MM.1S (cell line): ENCODE measurements at regions not wholly inside any gene's neighbourhood (a gene's known extent, or its start where the extent isn't known, plus 50 kb on each side); places are given as distances from the start of the nearest gene placed in this dataset.

Experiments
- DNase-seq: peaks from one replicate; pipeline ENCODE4 v3.0.0-alpha.2; 2015
- H2AFZ ChIP-seq: fragments of 300-600 bp; sonication (generic); 2 replicates; pipeline ENCODE4 v1.6.0; 2016; ENCODE audit warnings: antibody characterized with exemption, low read length
- H3F3A ChIP-seq: fragments of 300-600 bp; sonication (generic); 2 replicates; pipeline ENCODE4 v1.6.1; 2016; ENCODE audit warnings: mild to moderate bottlenecking, antibody characterized with exemption, low read length, moderate library complexity, mixed read lengths; ENCODE audit not compliant: insufficient read depth
- H3K27ac ChIP-seq: fragments of 300-600 bp; sonication (generic); 2 replicates; pipeline ENCODE4 v1.5.1; 2016; ENCODE audit warnings: mild to moderate bottlenecking, low read length
- H3K27me3 ChIP-seq: fragments of 300-600 bp; sonication (generic); replicated peaks from 2 replicates; pipeline ENCODE4 v1.6.0; 2016; ENCODE audit warnings: low read length; ENCODE audit not compliant: insufficient read depth
- H3K36me3 ChIP-seq: fragments of 300-600 bp; sonication (generic); replicated peaks from 2 replicates; pipeline ENCODE4 v1.6.1; 2016; ENCODE audit warnings: mild to moderate bottlenecking, low read length, mixed read lengths; ENCODE audit not compliant: insufficient read depth
- H3K4me1 ChIP-seq: fragments of 300-600 bp; sonication (generic); 2 replicates; pipeline ENCODE4 v1.6.1; 2016; ENCODE audit warnings: low read length, mixed read lengths
- H3K4me2 ChIP-seq: fragments of 300-600 bp; sonication (generic); 2 replicates; pipeline ENCODE4 v1.6.0; 2016; ENCODE audit warnings: low read depth, low read length
- H3K4me3 ChIP-seq: fragments of 300-600 bp; sonication (generic); 2 replicates; pipeline ENCODE4 v1.5.1; 2016; ENCODE audit warnings: low read length, mixed read lengths
- H3K79me2 ChIP-seq: fragments of 300-600 bp; sonication (generic); 2 replicates; pipeline ENCODE4 v1.6.1; 2016; ENCODE audit warnings: mixed run types, low read length, mixed read lengths
- H3K9ac ChIP-seq: fragments of 300-600 bp; sonication (generic); 2 replicates; pipeline ENCODE4 v1.6.1; 2016; ENCODE audit warnings: low read length, mixed read lengths
- H3K9me2 ChIP-seq: fragments of 300-600 bp; sonication (generic); replicated peaks from 2 replicates; pipeline ENCODE4 v1.6.1; 2016; ENCODE audit warnings: mild to moderate bottlenecking, low read length, mixed read lengths; ENCODE audit not compliant: insufficient read depth
- H3K9me3 ChIP-seq: fragments of 300-600 bp; sonication (generic); replicated peaks from 2 replicates; pipeline ENCODE4 v1.6.1; 2016; ENCODE audit warnings: mild to moderate bottlenecking, low read length, mixed read lengths; ENCODE audit not compliant: insufficient read depth
- H4K20me1 ChIP-seq: fragments of 300-600 bp; sonication (generic); 2 replicates; pipeline ENCODE4 v1.6.1; 2016; ENCODE audit warnings: mild to moderate bottlenecking, low read length, moderate library complexity, mixed read lengths; ENCODE audit not compliant: insufficient read depth
- EZH2 ChIP-seq: fragments of 300-600 bp; sonication (generic); optimal IDR thresholded peaks from 2 replicates; pipeline ENCODE3; 2017; ENCODE audit warnings: low read depth, mild to moderate bottlenecking, antibody characterized with exemption, low read length, mixed read lengths
- EZH2phosphoT487 ChIP-seq: fragments of 300-600 bp; sonication (generic); IDR thresholded peaks from 2 replicates; pipeline ENCODE4 v1.6.1; 2018; ENCODE audit warnings: antibody characterized with exemption, low read length
- TF ChIP-seq, protein P1 (sequence below): fragments of 300-600 bp; sonication (generic); IDR thresholded peaks from 2 replicates; pipeline ENCODE4 v1.5.1; 2016; ENCODE audit warnings: antibody characterized with exemption, low read length, mixed read lengths

DNA sequence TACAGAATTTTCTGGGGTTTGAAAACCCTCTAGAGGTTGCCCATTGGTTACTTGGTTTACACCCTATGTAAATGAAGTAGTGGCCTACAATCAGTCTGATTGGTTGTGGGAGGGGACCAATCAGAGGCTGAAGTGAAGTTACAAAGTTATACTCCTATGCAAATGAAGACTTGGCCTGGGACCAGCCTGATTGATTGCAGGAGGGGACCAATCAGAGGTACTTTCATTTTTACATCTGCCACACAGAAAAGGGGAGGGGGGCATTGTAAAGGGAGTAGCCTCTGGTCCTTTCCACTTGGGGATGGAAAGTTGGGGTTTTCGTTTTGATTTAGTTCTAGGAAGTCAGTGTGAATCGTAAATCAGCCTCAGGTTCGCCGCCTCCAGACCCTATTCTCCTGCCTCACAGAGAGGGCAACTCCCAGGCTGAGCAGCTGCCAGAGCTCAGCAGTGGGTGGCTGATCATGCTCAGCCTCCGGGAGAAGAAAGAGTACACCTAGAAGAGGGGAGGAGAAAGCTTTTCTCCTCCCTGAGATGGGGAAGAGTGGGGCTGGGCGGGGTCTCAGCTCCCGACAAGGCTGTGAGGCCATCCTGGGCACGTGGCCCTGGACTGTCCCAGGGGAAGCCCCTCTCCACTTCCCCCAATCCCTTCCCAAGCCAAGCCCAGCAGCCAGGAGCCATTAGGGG is 372.5 kb downstream of the GALR1 start:
- Histone ChIP-seq H3K4me1 (no peaks in the 10 kb centered on the region), H4K20me1 (no peaks in the 10 kb centered on the region), H3K9ac (no peak overlapping the region; the same call in 1 of the 2 replicates), H3K27me3 (no peaks in the 10 kb centered on the region), H2AFZ (peak overlapping the region; percentile 72), H3K9me3 (no peaks in the 10 kb centered on the region), H3K4me2 (peak overlapping the region; percentile 47), H3K4me3 (peak overlapping the region; percentile 45; the same call in 1 of the 2 replicates), H3K9me2 (no peaks in the 10 kb centered on the region), H3K27ac (peak overlapping the region; percentile 35; the same call in 1 of the 2 replicates), H3F3A (no peaks in the 10 kb centered on the region), H3K36me3 (no peaks in the 10 kb centered on the region), H3K79me2 (no peaks in the 10 kb centered on the region)
- peak; percentile 57 for DNase-seq
- TF ChIP-seq, protein P1, sequence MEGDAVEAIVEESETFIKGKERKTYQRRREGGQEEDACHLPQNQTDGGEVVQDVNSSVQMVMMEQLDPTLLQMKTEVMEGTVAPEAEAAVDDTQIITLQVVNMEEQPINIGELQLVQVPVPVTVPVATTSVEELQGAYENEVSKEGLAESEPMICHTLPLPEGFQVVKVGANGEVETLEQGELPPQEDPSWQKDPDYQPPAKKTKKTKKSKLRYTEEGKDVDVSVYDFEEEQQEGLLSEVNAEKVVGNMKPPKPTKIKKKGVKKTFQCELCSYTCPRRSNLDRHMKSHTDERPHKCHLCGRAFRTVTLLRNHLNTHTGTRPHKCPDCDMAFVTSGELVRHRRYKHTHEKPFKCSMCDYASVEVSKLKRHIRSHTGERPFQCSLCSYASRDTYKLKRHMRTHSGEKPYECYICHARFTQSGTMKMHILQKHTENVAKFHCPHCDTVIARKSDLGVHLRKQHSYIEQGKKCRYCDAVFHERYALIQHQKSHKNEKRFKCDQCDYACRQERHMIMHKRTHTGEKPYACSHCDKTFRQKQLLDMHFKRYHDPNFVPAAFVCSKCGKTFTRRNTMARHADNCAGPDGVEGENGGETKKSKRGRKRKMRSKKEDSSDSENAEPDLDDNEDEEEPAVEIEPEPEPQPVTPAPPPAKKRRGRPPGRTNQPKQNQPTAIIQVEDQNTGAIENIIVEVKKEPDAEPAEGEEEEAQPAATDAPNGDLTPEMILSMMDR, result no peak
- TF ChIP-seq EZH2phosphoT487 (no peak), EZH2 (no peak)

DNA sequence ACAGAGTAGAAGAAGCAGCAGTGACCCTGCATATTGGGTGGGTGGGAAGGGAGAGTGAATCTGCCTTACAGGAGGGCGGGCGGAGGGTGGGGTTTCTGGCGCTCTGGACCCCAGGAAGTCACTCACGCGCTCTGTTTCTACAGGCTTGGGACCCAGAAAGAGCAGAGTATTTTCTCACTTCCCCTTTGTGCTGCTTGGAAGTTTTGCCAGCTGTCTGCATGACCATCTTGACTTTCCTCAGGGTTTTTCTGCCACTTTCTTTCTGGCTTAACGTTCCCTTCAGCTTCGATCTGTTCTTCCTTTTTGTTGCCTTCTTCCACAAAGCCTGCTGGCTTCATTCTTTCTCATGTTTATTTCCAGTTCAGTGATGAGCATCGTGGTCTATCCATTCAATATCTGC is 383.1 kb downstream of the GALR1 start:
- TF ChIP-seq, protein P1, result no peak
- TF ChIP-seq EZH2 (no peak), EZH2phosphoT487 (no peak)
- Histone ChIP-seq H3F3A (no peaks in the 10 kb centered on the region), H3K4me3 (no peak overlapping the region), H3K36me3 (no peaks in the 10 kb centered on the region), H3K4me1 (0 out of 2 replicates have a peak, but pooled peaks cover 5% of the 10 kb centered on the region), H3K4me2 (peak overlapping the region; percentile 22; the same call in 1 of the 2 replicates), H3K27me3 (no peaks in the 10 kb centered on the region), H3K79me2 (no peaks in the 10 kb centered on the region), H3K9me2 (no peaks in the 10 kb centered on the region), H3K9me3 (no peaks in the 10 kb centered on the region), H3K9ac (no peak overlapping the region), H3K27ac (peak overlapping the region; percentile 3; the same call in 1 of the 2 replicates), H2AFZ (0 out of 2 replicates have a peak overlapping the region, but pooled peaks have one; percentile 17), H4K20me1 (no peaks in the 10 kb centered on the region)
- DNase-seq, result no peak

DNA sequence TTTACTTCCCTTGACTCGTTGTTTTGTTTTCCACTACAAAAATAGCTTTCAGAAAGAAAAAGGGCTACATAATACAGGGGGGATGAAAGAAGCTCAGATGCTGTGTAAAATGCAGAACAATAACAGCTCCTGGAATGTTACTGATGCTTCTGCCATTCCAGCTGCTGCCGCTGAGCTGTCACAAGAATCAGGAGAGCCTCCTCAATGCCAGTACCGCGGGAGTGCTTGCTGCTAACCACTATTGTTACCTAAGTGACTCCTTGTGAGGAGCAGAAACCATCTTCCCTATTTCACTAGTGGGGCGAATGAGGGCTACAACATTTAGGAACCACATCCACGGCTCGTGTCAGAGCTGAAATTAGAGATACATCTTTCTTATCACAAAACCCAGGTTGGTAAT is 384.8 kb downstream of the GALR1 start:
- Histone ChIP-seq H4K20me1 (no peaks in the 10 kb centered on the region), H3K4me3 (no peak overlapping the region), H2AFZ (no peak overlapping the region), H3K9me2 (no peaks in the 10 kb centered on the region), H3K9me3 (no peaks in the 10 kb centered on the region), H3K36me3 (no peaks in the 10 kb centered on the region), H3K4me2 (no peak overlapping the region), H3K4me1 (0 out of 2 replicates have a peak, but pooled peaks cover 5% of the 10 kb centered on the region), H3K9ac (no peak overlapping the region), H3F3A (no peaks in the 10 kb centered on the region), H3K27me3 (no peaks in the 10 kb centered on the region), H3K79me2 (no peaks in the 10 kb centered on the region), H3K27ac (no peak overlapping the region)
- no peak for DNase-seq
- TF ChIP-seq EZH2phosphoT487, result no peak
- TF ChIP-seq, protein P1, result no peak
- no peak for TF ChIP-seq EZH2
